ENCODE measurements at regions not wholly inside any gene's neighbourhood (a gene's known extent, or its start where the extent isn't known, plus 50 kb on each side); places are given as distances from the start of the nearest gene placed in this dataset.

DNA sequence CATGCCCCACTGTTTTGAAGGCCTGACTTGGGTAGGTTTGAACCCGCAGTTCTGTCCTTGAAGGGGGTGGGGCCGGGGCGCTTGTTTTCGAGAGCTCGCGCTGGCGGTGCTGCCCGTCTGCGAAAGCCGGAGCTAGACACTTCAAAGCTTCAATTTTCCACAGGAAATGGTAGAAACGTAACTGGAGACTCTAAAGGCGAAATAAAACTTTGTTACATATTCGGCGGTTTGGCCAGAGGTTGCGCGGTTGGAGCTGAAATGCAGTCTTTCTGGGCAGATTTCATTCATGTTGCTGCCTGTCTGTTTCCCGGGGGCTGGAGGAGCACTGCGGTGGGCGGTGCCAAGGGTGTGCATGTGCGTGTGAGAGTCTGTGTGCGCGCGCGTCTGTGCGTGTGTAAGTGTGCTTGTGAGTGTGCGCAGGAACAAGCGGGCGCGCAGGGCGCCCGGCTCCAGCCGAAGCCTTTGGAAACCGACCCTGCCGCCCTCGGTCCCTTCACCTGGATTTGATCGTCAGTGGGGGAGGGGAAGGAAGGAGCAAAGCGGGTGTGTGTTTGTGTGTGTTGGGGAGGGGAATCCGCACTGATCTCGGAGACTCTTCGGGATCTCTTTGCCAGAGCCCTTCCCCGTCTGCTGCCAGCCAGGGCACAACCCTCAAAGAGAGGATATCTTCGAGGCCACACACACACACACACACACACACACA, 227.7 kb upstream of the CRY1 start:
- DNase-seq, result peak; percentile 34 to 88 (median 67)

DNA sequence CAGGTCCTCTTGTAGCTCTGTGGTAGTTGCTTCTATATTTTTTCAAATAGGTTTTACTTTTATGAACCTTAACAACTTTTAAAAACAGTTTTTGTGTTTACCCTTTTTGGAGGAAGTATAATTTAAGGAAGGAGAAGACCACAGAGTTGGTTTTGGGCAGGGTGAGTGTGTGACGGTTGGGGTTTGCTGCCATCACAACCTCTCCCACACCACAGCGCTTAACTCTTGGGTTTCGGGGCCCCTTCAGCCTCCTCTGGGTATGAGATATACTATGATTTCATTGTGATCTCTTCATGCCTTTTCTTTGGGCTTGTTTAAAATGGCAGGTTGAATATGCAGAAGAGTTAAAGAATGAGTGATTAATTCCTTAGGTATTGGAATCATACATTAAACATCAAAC, 228.7 kb upstream of the CRY1 start:
- DNase-seq, result peak in 2 of 5 donors; percentile 10 to 78

DNA sequence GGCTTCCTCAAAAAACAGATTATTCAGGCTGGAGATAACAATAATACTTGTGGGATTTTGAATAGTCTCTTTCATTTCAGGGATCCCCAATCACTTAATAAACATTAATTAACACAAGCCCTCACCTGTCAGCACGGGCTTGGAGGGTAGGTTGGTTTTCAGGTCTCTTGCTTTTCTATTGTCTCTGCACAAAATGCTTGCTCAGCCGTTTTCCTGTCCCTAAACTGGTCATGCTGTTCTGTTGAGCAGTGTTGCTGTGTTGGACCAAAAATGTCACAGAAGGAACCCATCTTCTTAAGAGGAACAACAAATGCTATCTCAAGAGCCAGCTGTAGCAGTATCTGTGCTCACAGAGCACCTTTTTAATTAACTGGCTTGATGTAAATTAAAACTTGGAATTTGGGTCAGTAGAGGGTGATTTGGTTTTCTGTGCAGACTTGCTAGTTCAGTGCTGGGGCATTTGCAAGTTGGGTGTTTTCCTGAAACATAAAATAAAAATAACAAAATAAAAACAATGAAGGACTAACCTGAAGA, 231.8 kb upstream of the CRY1 start:
- no peak for DNase-seq

DNA sequence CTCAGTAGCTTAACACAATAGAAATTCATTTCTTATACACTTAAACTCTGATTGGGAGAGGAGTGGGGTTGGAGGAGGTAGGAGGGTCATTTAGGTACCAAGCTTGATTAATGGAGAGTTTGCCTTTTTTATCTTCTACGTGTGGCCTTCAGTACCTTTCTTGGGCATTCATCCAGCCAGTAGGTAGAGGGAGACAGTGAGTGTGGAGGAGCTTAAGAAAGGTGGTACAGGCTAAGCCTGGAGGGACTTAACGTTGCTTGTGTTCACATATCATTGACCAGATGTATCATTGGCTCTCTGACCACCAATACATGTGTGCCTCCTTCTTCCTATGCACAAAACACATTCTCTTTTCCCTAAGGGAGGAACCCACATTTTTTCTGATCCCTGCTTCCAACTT, 232.9 kb upstream of the CRY1 start:
- DNase-seq, result no peak

DNA sequence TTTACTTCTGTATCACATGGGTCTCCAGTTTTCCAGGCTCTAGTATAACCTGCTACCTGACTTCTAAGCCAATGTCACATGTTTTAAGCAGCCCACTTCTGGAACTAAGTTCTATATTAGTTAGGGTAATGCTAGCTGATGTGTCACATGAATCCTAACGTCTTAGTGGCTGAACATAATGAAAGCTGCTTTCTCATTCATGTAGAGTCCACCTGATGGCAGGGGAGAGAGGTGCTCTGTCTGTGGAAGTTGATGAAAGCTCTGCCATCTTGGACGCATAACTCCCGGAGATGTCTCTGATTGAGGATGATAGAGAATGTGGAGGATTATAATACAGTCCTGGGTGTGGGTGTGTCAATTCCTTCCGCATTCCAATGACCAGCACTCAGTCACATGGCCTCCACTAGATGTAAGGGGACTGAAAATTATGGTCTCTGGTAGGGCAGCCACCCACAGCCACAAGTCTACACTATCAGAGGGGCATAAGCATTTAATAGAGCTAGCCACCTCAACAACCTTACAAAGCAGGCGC, 234.4 kb upstream of the CRY1 start:
- DNase-seq, result no peak

DNA sequence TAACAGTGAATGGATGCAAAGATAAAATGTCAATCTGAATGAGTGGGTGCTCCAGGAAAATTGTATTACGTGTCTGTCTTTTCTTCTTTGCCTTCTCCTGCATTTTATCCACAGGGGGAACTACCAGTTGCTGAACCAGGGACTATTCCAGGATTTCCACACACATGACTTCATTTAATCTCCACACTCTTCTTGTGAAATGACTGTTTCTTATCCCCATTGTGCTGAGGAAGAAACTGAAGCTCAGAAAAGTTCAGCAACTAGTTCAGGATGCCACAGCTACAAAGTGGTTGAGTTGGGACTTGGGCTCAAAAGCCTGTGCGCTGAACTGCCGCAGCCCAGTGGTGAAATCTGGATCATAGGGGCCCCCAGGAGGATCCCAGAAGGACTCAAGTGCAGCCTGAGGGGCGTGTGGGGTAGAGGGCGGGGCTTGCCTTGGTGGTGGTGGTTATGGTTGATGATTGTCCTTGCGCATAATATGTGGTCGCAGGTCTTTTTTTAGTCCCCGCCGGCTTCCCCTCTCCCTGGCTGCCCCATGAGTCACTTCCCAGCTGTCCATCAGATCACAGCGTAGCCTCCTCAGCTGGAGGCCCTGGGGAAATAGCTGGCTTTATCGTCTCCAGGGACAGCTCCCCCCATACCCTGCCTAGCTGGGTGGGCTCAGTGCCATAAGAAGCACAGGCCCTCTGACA, 235.2 kb upstream of the CRY1 start:
- no peak for DNase-seq

DNA sequence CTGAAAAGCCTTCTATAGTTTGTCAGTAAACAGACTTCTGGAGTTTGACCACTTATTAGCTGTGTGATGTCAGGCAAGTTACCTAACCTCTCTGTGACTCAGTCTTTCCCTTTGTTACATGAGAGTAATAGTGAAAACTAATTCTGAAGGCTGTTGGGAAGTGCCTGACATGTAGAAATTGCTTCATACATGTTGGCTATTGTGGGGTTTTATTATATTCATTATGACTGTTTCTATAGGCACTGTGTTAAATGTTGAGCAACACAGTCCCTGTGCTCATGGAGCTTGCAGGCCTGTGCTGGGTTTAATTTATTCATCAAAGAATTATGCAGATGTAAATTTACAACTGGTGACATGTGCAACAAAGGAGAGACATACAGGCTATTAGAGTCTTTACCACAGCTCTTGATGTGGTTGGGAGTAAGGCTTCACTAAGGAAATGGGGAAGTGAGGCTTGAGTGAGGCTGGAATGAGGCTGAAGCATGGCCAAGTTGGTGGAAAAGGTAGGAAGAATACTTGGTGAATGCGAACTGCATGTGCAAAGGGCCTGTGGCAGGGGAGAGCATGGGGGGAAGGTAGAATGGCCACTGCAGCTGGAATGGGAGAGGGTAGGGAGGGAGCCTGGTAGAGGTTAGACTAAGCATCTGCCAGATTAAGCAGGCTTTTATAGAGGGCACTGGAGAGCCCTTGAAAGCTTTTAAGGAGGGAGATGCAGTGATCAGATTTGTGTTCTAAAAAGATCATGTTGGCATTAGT, 236.4 kb upstream of the CRY1 start:
- DNase-seq, result peak in 1 of 5 donors; percentile 55

DNA sequence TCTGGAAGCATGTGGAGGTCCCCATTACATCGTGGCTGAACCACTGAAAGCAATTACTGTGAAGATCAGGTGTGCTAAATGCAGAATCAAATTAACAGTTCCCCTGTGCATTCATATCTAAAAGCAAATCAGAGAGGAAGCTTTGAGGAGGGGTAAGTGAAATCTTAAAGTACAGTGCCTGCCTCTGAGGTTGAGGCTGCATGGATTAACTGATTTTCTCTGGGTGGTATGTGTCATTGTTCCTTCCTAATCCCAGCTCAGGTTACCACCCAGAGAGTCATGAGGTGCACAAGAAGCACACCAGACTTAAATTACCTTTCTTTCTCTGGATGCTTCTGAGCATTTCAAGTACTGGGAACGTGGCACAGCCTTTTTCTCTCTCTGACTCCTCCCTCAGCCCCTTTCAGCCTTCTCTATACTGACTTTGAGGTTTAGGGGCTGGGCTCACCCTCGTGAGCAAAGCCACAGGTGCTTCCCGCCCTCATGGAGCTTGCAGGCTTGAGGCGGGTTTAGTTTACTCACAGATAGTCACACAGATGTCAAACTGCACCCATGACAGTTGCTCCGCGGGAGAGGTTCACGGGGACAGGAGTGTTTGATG, 237.6 kb upstream of the CRY1 start:
- peak in 1 of 5 donors; percentile 32 for DNase-seq

DNA sequence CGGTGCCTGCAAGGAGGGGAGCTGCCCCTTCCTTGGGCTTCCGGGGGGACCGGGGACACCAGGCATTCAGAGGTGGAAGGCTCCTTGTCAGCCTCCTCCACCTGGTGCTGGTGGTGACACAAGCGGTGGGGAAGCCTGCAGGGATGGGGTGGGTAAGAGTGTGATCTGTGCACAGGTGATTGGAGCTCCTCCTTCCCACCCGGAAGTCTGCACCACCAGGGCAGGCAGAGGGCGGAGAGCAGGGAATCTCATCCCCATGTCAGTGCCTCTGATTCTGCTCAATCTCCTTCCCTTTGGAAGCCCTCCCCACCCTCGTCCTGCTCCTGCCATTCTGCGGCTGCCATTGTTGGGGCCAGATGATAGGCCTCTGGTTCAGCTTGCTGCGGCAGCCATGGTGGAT, 238.1 kb upstream of the CRY1 start:
- no peak for DNase-seq

DNA sequence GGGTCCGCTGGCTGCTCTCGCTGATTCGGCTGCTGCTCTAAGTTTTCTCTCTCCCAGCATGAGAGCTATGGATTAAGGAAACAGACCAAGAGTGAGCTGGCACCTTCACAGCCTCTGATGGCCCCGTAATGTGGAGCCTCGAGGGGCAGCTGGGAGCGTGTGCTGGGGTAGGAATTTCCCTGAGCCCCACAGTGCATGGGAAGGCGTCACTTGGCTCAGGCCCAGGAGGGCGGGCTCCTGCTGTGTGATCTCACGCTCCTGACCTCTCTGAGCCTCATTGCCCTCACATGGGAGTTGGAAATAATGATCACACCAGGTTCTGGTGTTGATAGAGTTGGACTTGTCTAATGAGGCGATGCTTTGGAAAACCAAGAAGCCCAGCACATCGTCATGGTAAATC, 238.6 kb upstream of the CRY1 start:
- no peak for DNase-seq

DNA sequence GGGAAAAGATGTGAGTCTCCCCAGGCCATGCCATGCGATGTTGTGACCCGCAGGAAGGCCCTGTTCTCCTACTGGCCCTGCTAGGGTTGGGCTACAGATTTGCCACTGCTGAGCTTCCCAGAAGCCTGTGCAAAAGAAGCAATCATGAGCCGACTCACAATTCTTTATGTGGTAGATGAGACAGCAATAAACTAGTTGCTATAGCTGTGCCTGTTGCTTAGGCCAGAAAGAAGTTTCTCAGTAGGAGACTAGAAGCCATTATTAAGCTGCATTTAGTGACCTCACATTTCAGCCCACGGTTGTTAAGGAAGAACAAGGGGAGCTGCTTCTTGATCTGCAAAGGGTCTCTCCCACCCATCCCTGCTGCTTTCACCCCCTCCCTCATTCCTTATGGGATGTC, 239.4 kb upstream of the CRY1 start:
- no peak for DNase-seq

DNA sequence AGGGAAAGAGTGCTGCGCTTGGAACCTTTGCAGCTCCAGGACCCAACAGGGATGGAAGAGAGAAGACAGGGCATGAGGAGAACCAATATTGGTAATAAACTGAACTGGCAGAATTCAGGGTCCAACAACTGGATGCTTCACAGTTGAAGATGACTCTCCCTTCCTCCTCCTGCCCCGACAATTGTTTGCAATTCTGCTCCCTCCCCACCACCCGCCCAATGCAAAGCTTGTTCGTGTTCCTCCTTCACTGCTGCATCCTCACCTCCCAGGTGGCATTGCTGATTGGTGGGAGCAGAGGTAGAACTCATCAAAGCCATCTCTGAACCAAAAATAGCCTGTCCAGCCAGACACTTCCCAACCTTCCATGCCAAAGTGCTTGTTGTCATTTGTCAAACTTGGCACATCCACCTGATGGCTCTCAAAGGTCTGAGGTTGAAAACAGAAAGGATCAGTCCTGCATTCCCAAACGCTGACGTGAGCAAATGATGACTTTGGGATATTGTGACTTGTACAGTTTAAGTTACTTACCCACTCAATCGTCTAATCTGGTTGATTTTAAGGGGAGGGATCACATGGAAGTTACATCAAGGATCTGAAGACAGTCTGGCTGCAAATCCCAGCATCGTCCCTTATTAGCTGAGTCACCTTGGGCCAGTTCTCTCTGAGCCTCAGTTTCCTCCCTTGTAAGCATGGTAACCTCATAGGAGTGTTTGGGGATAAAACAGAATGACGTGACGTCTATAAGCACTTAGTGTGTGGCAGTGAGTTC, 242.6 kb upstream of the CRY1 start:
- no peak for DNase-seq

DNA sequence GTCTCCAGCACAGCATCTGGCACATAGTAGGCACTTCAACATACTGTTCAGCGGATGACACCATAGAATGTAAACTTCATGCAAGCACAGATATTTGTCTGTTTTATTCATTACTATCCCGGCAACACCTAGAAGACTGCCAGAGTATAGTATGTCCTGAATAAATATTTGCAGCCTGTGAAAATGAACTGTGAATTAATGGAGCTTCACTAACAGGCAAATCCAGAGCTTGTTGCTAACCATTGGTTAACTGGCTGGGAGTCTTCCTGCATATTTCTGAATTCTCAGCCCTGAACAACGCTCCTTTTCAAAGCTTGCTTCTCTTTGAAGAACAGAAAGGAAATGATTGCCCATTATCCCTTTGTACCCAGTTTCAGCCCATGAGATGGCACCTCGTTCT, 243.3 kb upstream of the CRY1 start:
- no peak for DNase-seq

DNA sequence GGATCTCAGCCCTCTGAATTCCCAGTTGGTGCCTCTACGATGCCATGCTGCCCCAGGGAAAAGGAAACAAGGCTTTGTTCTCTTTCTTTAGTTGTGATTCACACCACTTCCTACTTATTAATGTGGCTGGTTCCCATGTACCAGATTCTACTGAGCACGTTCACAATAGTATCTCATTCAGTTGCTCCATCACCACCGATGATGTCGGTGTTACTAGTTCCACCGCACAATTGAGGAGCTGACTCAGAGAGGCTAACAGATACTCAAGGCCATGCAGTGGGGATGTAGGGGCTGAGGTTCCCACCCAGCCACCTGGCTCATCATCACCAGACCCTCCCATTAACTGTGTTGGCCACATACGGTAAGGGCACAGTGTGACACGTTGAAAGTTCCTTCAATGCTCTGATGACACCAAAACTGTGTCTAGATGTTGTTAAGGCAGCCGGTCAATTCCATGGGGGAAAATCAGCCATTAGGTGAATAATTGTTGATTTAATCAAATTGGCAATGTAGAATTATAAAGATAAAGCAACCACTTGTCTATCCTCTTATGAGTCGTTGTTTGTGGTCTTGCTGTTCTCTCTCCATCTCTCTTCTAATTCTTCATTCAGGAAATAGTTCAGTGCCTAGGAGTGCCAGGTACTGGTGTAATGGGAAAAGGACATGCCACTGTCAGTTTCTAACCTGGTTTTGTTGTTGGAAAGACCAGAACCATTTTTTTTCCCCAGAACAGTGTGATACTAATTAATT, 244.2 kb upstream of the CRY1 start:
- DNase-seq, result no peak

DNA sequence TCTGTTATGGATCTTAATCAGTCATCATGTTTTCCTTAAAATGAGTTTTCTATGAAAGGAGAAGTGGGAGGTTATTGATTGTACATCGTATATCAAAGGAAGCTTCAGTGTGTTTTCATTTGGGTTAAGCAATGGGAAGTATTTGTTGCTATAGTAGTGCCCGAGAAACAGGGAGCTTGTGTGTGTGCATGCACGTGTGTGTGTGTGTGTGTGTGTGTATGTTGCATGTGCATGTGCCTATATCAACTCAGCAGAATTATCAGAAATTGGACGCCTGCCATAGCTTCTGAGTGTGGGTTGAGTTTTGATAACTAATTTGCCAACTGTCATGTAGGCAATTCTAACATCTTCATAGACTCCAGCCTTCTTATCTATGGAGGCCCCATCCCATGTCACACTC, 246.1 kb upstream of the CRY1 start:
- DNase-seq, result no peak

DNA sequence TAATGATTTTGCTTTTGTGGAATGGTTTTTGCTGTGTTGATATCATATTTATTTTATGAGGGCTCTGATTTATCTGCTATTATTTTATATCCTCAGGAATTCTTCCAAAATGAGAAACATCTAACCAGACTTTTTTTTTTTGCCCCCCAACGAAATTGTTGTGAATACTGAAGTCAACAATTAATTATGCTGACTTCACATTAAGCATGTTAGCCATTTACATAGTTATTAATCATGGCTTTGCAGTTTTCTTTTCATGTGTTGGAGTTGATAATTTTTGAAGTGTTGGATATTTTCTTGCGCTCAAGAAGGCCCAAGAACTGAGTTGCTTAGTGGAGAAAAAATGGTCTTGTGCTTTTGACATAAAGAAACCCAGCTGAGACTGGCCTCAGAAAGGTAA, 246.6 kb upstream of the CRY1 start:
- no peak for DNase-seq

DNA sequence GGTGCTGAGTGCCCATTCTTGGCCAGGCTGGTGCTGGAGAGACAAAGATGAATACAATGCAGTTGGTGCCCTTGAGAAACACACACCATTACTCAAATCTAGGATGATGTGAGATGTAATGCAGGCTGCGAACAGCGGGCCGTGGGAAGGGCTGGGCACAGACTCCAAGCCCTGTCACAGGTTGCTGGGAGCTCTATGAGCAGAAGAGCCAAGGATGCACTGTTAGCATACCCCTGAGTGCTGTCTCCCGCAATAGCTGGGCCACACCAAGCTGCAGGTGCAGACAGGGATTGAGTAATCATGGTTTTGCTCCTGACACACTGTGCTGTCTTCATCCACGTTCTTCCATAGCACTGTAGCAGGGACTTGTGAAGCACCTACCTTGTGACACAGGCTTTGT, 247.5 kb upstream of the CRY1 start:
- DNase-seq, result no peak

DNA sequence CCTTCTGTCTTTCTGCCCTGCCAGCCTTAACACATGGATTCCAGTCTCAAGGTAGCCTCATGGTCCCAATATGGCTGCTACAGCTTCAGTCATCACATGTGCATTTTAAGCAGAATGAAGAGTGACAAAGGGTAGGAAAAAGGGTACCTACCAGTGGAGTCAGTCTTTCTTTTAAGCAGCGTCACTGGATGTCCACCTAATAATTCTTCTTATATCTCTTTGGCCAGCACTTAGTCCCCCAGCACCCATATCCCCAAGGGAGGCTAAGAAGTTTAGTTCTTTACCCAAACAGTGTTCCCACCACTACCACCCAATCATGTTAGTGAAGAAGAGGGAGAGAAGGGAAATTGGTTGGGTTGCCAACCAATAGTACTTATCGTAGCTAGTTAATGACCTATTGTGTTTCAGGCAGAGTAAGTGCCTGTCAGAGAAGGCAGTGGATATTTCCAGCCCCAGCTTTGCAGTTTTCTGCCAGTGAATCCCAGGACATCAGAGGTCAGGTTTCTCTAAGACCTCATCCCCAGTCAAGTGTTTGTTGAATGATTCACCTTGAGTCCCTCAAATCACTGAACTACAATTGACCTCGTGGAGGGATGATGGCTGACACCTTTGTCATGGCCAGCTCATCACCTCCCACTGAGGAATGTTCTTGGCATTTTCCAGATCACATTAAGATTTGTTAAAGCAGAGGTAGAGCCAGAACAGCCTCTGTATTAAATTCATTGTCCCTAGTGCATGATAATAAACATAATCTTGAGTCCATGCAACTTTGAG, 250.9 kb upstream of the CRY1 start:
- no peak for DNase-seq

DNA sequence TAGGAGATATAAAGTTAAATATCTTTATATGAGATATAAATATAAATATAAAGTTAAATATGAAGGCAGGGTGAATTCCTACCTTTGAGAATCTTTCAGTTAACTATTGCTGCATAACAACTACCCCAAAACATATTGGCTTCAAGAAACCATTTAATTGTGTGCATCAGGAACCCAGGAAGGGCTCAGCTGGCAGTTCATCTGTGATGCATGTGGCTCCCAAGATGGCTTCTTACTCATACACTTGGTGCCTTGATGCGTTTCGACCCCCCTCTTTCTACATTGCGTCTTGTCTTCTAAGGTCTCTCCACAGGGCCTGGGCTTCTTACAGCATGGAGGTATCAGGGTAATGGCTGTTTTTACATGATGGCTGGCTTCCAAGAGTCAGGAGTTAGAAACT, 253.9 kb upstream of the CRY1 start:
- no peak for DNase-seq

DNA sequence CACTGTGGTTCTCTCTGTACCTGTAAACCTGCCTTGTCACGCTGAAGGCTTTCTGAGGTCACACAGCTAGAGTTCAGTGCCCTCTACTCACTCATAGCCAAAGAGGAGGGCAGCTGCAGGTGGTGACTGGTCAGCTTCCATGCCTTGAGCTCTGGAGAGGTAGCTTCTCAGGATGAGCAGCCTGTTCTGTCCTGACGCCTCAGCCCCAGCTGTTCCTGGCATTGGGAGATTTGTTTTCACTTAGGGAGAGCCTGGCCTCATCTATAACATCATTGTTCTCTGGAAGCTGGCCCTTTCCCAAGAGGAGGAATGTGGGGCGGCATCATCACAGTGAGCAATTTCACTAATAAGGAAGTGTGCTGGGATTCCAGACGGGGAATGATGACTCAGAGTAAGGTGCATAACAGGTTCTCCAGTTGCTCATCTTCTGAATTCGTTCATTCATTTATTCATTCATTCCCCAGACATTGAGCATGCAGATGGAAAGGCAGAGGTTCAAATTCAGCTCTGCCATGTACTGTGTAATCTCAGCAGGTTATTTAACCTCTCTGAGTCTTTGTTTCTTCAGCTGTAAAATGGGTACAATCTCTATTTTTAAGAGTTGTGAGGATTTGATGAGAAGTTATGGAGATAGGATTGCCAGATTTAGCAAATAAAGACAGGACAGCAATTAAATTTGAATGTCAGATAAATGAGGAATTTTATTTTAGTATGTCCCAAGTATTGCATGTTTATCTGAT, 255.8 kb upstream of the CRY1 start:
- no peak for DNase-seq

Data from T-helper 1 cell (primary cell).